Brain microvascular endothelial cell (primary cell): ENCODE measurements at regions not wholly inside any gene's neighbourhood (a gene's known extent, or its start where the extent isn't known, plus 50 kb on each side); places are given as distances from the start of the nearest gene placed in this dataset.

Experiments used
- DNase-seq: peaks from one replicate; pipeline ENCODE4 v3.0.0-alpha.2; 2020
- H3K27ac ChIP-seq: fragments of 250-450 bp; sonication (Bioruptor Pico); 2 replicates; pipeline ENCODE4 v1.5.1; 2020; ENCODE audit warnings: mild to moderate bottlenecking, moderate library complexity
- H3K27me3 ChIP-seq: fragments of 250-450 bp; sonication (Bioruptor Pico); replicated peaks from 2 replicates; pipeline ENCODE4 v1.5.1; 2020; ENCODE audit warnings: mild to moderate bottlenecking
- H3K36me3 ChIP-seq: fragments of 250-450 bp; sonication (Bioruptor Pico); replicated peaks from 2 replicates; pipeline ENCODE4 v1.5.1; 2020; ENCODE audit warnings: mild to moderate bottlenecking
- H3K4me3 ChIP-seq: 2 replicates; pipeline ENCODE4 v1.5.1; 2011; ENCODE audit warnings: low read depth, mild to moderate bottlenecking, control low read depth, low read length, moderate library complexity
- in situ Hi-C: cut with HindIII; loops from 2 replicates; pipeline ENCODE4 v1.10.0; 2017; ENCODE audit warnings: low sequenced_read_pairs, low pct_ligation_motif_present
- TF ChIP-seq, protein P1 (sequence below): IDR thresholded peaks from 2 replicates; pipeline ENCODE4 v1.5.1; 2011; ENCODE audit warnings: low read depth, mild to moderate bottlenecking, moderate library complexity, low read length, control low read depth, inconsistent platforms; ENCODE audit errors: missing control alignments

DNA sequence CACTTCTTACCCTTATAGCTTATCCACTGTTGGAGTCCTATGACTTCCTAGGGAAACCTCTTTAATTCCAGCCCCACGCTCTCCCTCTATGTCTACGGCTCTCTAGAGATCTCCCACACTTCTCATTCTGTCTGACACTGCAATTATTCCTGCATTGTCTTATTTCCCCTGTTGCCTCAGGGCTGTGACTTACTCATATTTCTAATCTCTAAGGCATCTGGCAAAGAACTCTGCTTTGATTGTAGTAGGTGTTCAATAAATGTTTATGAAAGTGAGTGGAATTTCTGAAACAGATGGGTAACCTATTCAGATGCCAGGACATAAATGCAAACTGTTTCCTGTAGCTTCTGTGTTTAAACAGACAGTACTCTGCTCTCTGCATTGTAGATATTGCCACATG is 102.4 kb upstream of the SERTM1 start:
- Histone ChIP-seq H3K27ac (no peak overlapping the region), H3K27me3 (no peaks in the 10 kb centered on the region), H3K4me3 (no peak overlapping the region), H3K36me3 (no peaks in the 10 kb centered on the region)
- no peak for DNase-seq
- in situ Hi-C loops, result no loop called here
- TF ChIP-seq, protein P1, sequence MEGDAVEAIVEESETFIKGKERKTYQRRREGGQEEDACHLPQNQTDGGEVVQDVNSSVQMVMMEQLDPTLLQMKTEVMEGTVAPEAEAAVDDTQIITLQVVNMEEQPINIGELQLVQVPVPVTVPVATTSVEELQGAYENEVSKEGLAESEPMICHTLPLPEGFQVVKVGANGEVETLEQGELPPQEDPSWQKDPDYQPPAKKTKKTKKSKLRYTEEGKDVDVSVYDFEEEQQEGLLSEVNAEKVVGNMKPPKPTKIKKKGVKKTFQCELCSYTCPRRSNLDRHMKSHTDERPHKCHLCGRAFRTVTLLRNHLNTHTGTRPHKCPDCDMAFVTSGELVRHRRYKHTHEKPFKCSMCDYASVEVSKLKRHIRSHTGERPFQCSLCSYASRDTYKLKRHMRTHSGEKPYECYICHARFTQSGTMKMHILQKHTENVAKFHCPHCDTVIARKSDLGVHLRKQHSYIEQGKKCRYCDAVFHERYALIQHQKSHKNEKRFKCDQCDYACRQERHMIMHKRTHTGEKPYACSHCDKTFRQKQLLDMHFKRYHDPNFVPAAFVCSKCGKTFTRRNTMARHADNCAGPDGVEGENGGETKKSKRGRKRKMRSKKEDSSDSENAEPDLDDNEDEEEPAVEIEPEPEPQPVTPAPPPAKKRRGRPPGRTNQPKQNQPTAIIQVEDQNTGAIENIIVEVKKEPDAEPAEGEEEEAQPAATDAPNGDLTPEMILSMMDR, result no peak

DNA sequence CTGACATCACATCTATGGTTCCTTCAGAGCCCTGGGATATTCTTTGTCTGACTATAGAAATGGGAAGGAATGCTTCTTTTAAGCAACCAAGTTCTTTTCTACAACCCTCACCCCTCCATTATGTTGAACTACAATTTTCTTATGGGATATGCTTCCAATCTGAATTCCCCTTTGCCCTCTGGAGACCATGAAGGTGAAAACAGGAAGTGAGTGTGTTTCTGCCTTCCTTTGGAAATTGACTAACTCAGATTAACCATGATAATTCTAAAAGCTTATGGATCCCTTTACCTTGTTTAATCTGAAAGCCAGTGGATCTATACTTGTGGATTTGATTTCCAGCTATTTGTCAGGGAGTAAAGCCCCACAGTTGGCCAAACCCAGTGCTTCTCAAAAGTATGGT is 90.8 kb upstream of the SERTM1 start:
- no peak overlapping the region for H3K4me3 ChIP-seq
- TF ChIP-seq, protein P1, result no peak
- no peak overlapping the region for H3K27ac ChIP-seq
- H3K27me3 ChIP-seq, result no peaks in the 10 kb centered on the region
- in situ Hi-C loops, result no loop called here
- DNase-seq, result no peak
- no peaks in the 10 kb centered on the region for H3K36me3 ChIP-seq

DNA sequence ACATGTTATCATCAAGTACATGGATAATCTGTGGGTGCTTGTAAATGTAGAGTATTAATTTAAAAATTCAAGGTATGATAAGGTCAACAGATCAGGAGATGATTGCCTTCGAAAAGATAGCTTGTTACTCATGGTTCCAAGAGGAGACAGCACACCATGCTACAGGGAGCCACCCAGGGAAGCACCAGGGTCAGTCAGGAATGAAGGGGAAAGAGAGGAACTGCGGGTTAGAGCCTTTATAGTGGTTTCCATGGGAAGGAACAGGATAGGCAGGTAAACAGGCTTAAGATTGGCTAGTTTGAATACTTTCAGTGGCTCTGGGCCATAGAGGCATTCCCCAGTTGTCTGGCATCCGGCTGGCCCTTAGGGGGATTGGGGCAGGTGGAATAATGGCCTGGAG is 74.2 kb upstream of the SERTM1 start:
- TF ChIP-seq, protein P1, result no peak
- Histone ChIP-seq H3K36me3 (no peaks in the 10 kb centered on the region), H3K27me3 (no peaks in the 10 kb centered on the region), H3K4me3 (no peak overlapping the region), H3K27ac (no peak overlapping the region)
- DNase-seq, result no peak
- in situ Hi-C loops, result no loop called here

DNA sequence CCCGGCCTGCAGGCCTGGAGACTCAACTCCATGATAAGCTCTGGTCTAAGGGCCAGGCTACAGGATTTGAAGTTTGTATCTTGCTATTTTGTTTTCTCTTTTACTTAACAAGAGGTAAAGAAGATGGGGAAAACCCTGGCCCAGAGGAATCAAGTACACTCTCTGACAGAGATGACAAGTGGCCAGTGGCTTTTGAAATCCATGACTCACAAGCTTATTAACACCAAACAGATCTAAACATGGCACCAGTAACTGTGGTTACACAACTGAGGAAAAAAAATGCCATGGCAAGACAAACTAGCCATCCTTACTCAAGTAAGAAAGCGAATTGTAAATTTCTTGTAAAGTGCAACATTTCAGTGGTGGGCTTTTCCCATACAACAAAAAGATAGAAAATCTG is 72.6 kb upstream of the SERTM1 start:
- in situ Hi-C loops, result no loop called here
- TF ChIP-seq, protein P1, result no peak
- DNase-seq, result no peak
- H3K36me3 ChIP-seq, result no peaks in the 10 kb centered on the region
- no peak overlapping the region for H3K4me3 ChIP-seq
- H3K27ac ChIP-seq, result no peak overlapping the region
- H3K27me3 ChIP-seq, result no peaks in the 10 kb centered on the region

DNA sequence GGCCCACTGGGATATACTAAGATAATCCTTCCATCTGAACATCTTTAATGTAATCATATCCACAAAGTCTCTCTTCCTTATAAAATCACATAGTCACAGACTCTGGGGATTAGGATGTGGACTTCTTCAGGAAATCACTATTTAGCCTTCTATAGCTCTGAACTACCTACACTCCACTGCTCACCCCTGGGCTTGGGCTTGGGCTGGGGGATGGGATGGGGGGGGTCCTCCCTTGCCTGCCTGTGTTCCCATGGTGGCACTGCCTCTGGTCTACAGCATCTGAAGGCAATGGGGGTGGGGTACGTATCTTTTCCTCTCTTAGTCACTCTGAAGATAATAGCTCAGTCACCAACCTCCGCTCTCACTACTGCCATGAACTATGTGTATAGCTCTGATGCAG is 67.8 kb upstream of the SERTM1 start:
- Histone ChIP-seq H3K4me3 (no peak overlapping the region), H3K27ac (no peak overlapping the region), H3K36me3 (no peaks in the 10 kb centered on the region), H3K27me3 (no peaks in the 10 kb centered on the region)
- TF ChIP-seq, protein P1, result no peak
- in situ Hi-C loops, result no loop called here
- DNase-seq, result no peak

DNA sequence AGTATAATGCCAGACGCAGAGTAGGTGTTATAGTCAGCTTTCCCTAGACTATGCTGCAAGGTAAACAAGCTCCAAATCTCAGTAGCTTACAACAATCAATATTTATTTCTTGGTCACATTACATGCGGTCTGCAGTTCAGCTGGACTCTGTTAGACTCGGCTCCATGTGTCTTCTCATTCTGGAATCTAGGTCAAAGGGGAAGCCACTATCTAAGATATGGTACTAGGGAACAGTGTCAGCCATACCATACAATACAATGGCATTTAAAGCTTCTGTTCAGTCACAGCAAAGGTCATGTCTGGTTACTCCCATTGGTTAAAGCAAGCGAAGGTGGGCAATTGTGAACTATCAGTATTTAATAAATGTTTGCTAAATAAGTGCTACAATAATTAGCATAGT is 65.3 kb upstream of the SERTM1 start:
- in situ Hi-C loops, result no loop called here
- TF ChIP-seq, protein P1, result no peak
- Histone ChIP-seq H3K27me3 (no peaks in the 10 kb centered on the region), H3K27ac (no peak overlapping the region), H3K36me3 (no peaks in the 10 kb centered on the region), H3K4me3 (no peak overlapping the region)
- no peak for DNase-seq
